ENCODE measurements at regions not wholly inside any gene's neighbourhood (a gene's known extent, or its start where the extent isn't known, plus 50 kb on each side); places are given as distances from the start of the nearest gene placed in this dataset.

DNA sequence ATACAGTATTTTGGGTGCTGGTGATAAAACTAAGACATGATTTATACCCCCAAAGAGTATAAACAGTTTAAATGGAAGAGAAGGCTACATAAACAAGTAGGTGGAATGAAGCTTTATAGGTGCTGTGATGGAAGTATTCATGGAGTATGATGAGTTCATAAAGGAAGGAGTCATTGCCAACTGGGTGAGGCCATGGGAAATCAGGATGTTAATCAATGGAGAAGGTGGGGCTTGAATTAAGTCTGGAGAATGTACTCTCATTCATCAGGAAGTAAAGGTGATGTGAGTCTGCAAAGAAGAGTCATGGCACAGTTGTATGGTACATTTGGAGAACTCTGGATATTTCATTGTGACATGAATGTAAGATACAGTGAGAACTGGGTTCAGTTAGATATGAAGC, 147.5 kb upstream of the MME start:
- TF ChIP-seq, protein P1, sequence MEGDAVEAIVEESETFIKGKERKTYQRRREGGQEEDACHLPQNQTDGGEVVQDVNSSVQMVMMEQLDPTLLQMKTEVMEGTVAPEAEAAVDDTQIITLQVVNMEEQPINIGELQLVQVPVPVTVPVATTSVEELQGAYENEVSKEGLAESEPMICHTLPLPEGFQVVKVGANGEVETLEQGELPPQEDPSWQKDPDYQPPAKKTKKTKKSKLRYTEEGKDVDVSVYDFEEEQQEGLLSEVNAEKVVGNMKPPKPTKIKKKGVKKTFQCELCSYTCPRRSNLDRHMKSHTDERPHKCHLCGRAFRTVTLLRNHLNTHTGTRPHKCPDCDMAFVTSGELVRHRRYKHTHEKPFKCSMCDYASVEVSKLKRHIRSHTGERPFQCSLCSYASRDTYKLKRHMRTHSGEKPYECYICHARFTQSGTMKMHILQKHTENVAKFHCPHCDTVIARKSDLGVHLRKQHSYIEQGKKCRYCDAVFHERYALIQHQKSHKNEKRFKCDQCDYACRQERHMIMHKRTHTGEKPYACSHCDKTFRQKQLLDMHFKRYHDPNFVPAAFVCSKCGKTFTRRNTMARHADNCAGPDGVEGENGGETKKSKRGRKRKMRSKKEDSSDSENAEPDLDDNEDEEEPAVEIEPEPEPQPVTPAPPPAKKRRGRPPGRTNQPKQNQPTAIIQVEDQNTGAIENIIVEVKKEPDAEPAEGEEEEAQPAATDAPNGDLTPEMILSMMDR (conservative IDR thresholded peaks at IDR 0.05; ENCODE audit: low read length): no peak
- TF ChIP-seq EZH2phosphoT487 (IDR thresholded peaks at IDR 0.05; ENCODE audit: borderline replicate concordance): no peak
